ENCODE measurements at regions not wholly inside any gene's neighbourhood (a gene's known extent, or its start where the extent isn't known, plus 50 kb on each side); places are given as distances from the start of the nearest gene placed in this dataset.

DNA sequence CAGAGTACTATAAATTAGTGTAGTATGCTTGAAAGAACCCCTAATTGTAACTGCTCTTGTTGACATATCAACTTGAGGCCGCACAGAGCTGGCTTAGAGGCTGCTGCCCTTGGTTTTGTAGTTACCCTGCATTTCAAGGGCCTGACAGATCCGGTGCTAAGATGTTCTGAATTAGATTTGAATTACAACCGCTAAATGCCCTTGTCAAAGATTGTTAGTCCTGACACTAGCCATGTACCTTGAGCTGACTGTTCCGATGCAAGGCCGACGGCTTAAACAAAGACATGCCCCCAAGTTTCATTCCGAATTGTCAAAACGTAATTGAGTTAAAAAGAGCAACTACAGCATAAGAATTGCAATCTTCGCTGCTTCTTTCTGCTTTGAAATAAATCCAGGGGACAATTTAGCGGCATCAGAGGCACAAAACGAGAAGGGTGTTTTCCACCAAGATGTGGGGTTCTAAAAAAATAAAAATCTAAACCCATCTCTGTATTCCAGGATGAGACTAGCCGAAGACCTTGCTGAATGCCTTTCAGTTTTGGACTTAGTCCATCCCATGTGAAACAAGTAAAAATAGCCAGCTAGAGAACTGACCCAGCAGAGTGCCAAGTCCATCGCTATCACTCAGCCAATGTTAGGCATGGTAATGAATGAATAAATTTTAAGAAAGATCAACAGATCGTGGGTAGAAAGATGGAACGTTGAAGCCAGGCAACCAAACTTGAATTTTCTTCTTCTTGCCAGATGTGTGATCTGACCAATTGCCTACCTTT is 148.7 kb downstream of the DICER1 start:
- TF ChIP-seq, protein P1, sequence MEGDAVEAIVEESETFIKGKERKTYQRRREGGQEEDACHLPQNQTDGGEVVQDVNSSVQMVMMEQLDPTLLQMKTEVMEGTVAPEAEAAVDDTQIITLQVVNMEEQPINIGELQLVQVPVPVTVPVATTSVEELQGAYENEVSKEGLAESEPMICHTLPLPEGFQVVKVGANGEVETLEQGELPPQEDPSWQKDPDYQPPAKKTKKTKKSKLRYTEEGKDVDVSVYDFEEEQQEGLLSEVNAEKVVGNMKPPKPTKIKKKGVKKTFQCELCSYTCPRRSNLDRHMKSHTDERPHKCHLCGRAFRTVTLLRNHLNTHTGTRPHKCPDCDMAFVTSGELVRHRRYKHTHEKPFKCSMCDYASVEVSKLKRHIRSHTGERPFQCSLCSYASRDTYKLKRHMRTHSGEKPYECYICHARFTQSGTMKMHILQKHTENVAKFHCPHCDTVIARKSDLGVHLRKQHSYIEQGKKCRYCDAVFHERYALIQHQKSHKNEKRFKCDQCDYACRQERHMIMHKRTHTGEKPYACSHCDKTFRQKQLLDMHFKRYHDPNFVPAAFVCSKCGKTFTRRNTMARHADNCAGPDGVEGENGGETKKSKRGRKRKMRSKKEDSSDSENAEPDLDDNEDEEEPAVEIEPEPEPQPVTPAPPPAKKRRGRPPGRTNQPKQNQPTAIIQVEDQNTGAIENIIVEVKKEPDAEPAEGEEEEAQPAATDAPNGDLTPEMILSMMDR (IDR thresholded peaks at IDR 0.05; ENCODE audit: low read depth, low read length) = no peak
- DNase-seq (ENCODE audit: extremely low read depth, low read depth) = no peak

DNA sequence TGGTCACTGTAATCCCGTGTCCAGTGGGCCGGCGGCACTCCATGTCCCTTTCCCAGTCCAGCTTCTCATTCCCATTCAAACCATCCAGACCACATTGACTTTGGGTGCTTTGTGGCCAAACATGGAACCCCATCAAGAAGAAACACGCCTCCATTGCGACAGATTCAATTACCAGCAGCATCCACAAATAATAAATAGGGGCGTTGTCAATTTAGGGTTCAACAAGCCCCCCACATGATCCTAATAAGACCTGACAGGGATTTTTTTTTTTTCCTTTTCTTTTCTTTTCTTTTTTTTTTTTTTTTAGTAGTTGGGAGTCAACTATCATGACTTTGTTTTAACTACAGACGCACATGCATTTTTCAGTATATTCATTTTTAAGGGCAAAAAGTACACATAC is 149.4 kb downstream of the DICER1 start:
- no peak for DNase-seq (ENCODE audit: extremely low read depth, low read depth)
- TF ChIP-seq, protein P1 (IDR thresholded peaks at IDR 0.05; ENCODE audit: low read depth, low read length) = no peak

DNA sequence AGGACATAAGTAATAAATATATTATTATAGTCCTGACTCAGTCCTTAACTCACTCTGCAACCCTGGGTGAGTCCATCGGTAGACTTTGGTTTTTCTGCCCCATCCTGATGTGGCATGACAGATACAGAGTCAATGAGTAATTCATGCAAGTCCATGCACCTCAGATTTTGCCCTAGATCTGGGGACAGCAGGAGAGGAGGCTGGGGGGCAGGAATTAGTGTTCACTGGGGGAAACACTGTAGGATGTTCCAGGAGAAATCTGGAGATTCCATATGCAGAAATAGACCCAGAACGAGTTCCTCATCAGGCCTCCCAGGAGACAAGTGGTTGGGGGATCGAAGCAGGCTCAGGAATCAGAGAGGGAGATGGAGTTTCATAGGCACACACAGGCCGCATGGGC is 150.8 kb downstream of the DICER1 start:
- no peak for DNase-seq (ENCODE audit: extremely low read depth, low read depth)
- TF ChIP-seq, protein P1 (IDR thresholded peaks at IDR 0.05; ENCODE audit: low read depth, low read length) = no peak

DNA sequence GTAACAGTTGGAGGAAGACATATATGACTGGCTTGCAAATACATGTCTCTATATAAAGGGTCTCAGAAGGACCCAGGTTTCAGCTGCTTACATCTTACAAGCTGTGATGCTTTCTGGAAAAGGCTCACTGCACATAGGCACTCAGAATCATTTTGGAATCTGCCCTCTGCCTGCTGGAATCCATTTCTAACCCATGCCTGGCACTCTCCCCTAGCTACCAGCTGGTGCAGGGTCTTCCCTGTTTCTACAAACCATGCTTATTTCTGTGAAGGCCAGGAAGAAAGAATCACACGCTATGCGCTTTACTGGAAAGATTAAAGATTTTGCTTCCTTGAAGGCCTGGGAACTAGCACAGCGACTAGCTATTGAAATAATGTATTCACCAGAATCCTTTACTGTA is 151.3 kb downstream of the DICER1 start:
- no peak for DNase-seq (ENCODE audit: extremely low read depth, low read depth)
- TF ChIP-seq, protein P1 (IDR thresholded peaks at IDR 0.05; ENCODE audit: low read depth, low read length) = no peak

DNA sequence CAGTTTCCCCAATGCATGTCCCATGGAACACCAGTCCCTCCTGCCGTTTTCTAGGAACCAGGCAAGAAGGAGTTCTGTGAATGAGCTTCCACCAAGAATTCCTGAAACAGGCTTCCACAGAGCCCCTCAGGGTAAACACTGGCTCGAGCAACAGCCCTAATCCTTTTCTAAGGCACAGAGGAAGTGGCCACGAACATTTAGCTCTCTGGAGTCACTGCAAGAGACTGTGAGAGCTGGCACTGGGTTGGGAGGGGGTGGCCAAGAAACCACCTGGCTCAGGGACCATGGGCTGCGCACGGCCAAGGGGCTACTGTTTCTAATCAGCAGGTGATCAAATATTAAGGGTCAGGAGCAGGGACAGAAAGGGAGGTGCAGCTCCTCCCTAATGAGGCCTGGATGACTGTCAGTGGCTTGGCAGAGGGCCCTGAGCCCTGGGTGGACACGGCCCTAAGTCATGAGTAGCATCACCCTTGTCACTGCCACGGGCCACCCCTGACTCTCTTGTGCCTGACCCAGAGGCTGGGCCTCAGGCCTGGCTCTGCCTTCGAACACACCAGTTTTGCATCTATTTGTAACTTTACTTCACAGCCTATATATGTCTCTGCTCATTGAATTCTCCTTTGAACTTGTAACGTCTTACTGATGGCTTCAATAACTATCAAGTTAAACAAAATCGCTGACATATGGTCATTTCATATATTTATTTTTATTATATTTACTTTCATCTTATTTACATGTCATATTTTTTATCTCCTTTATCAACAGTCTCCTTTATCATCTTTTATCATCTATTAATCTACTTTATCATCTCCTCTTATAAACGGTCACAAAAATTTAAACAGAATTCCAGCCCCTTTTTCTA is 154.0 kb downstream of the DICER1 start:
- TF ChIP-seq, protein P1 (IDR thresholded peaks at IDR 0.05; ENCODE audit: low read depth, low read length) = no peak
- DNase-seq (ENCODE audit: extremely low read depth, low read depth) = no peak

DNA sequence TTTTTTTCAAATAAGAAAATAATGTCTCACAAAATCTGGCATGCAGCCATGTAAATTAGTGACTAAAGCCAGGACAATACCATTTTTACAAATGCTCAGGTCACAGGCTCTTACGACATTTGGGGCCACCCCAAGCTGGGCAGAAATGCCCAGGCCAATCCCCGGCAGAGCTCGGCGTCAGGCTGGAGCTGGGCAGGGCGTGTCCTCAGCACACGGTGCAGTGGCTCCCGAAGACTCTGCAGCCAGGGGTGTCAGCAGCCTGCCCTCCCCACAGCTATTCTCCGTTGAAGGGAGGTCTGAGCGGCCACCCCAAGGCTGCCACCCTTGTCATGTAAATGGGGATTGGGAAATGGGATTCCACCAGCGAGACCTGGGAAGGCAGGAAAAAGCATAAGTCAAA is 158.6 kb downstream of the DICER1 start:
- DNase-seq (ENCODE audit: extremely low read depth, low read depth) = no peak
- TF ChIP-seq, protein P1 (IDR thresholded peaks at IDR 0.05; ENCODE audit: low read depth, low read length) = no peak

DNA sequence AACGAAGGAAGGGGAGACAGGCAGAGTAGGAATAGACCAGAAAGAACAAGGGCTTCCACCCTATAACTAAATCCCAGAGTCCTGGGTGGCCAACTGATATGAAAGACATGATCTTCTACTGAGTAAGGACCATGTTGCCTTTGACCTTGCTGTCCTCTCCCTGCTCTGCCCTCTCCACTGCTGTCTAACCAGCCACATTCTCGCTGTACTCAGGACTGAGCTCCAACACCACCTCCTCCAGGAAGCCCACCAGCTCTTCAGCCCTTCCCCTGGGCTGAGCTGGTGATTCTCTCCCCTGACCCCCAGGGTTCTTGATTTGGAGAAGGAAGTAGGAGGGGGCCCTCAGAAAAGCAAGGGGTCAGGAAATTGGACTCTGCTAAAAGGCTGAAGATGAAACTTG is 159.2 kb downstream of the DICER1 start:
- TF ChIP-seq, protein P1 (IDR thresholded peaks at IDR 0.05; ENCODE audit: low read depth, low read length) = no peak
- DNase-seq (ENCODE audit: extremely low read depth, low read depth) = no peak
